Natural killer cell (primary cell): ENCODE measurements at regions not wholly inside any gene's neighbourhood (a gene's known extent, or its start where the extent isn't known, plus 50 kb on each side); places are given as distances from the start of the nearest gene placed in this dataset.

Experiments
- ATAC-seq, 3 donors: fragments of 150-1000 bp in 2 of 3; fragments of 200-7000 bp in 1 of 3; cut with Tn5 transposase; 1 replicate in 1 of 3; 2 replicates in 2 of 3; pipeline ENCODE4 v1.10.0; 2021; ENCODE audit warnings: mild to moderate bottlenecking in 2 of 3, moderate library complexity in 2 of 3
- DNase-seq, 2 donors: peaks; one replicate each; pipeline versions ENCODE4 v3.0.0 to v3.0.0-alpha.2; 2013 to 2021; ENCODE audit warnings: mixed read lengths in 1 of 2
- H3K27ac ChIP-seq: one replicate; pipeline ENCODE4 v1.5.1; 2013; ENCODE audit warnings: mild to moderate bottlenecking, low read length
- H3K27me3 ChIP-seq: one replicate; pipeline ENCODE4 v1.6.1; 2013; ENCODE audit warnings: low read length; ENCODE audit not compliant: control insufficient read depth, insufficient read depth
- H3K36me3 ChIP-seq: one replicate; pipeline ENCODE4 v1.6.1; 2013; ENCODE audit warnings: low read length; ENCODE audit not compliant: control insufficient read depth, insufficient read depth
- H3K4me1 ChIP-seq: one replicate; pipeline ENCODE4 v1.6.1; 2013; ENCODE audit warnings: low read length; ENCODE audit not compliant: control insufficient read depth, insufficient read depth
- H3K4me3 ChIP-seq: one replicate; pipeline ENCODE4 v1.5.1; 2013; ENCODE audit warnings: low read length
- H3K9me3 ChIP-seq: one replicate; pipeline ENCODE4 v1.6.1; 2013; ENCODE audit warnings: low read length; ENCODE audit not compliant: control insufficient read depth, insufficient read depth
- H3K27ac Mint-ChIP-seq, 2 donors: one replicate each; pipeline ENCODE4 v1.8.0; 2022; ENCODE audit warnings: mild to moderate bottlenecking in 2 of 2, mixed read lengths in 2 of 2, moderate library complexity in 1 of 2
- H3K27me3 Mint-ChIP-seq, 2 donors: one replicate each; pipeline ENCODE4 v1.8.0; 2022; ENCODE audit warnings: low read depth in 2 of 2, mixed read lengths in 2 of 2
- H3K36me3 Mint-ChIP-seq: one replicate; pipeline ENCODE4 v1.8.0; 2022; ENCODE audit warnings: mixed read lengths
- H3K4me1 Mint-ChIP-seq, 2 donors: one replicate each; pipeline ENCODE4 v1.8.0; 2022; ENCODE audit warnings: mixed read lengths in 2 of 2
- H3K4me3 Mint-ChIP-seq: one replicate; pipeline ENCODE4 v1.8.0; 2022; ENCODE audit warnings: mild to moderate bottlenecking, moderate library complexity, mixed read lengths
- H3K9me3 Mint-ChIP-seq, 2 donors: one replicate each; pipeline ENCODE4 v1.8.0; 2022; ENCODE audit warnings: mixed read lengths in 2 of 2
- CTCF ChIP-seq: fragments of 200-600 bp; IDR thresholded peaks from one replicate; pipeline ENCODE4 v1.8.0; 2022; ENCODE audit warnings: antibody characterized with exemption
- WGBS: methylation state at CpG from one replicate; pipeline ENCODE4 v1.1.7; 2013; ENCODE audit warnings: missing lambda C conversion rate; ENCODE audit not compliant: insufficient coverage; 5-methylcytosine and 5-hydroxymethylcytosine counted together
- intact Hi-C: fragments of 100-400 bp; cut with micrococcal nuclease; formaldehyde crosslinking; loops from one replicate; pipeline ENCODE4 v1.14.2; 2022

GRCh38 chr9:89885156-89885555, 280.3 kb downstream of the GADD45G start:
- intact Hi-C loops: no loop called here
- WGBS: 96% methylated on average over 4 of the region's 4 CpGs
- H3K4me3 ChIP-seq: no peak overlapping the region
- H3K4me1 ChIP-seq: no peaks in the 10 kb centered on the region
- no peaks in the 10 kb centered on the region for H3K36me3 ChIP-seq
- no peaks in the 10 kb centered on the region for H3K27me3 Mint-ChIP-seq
- no peaks in the 10 kb centered on the region for H3K4me1 Mint-ChIP-seq
- H3K27me3 ChIP-seq: no peaks in the 10 kb centered on the region
- H3K36me3 Mint-ChIP-seq: no peaks in the 10 kb centered on the region
- no peak overlapping the region for H3K27ac Mint-ChIP-seq
- H3K9me3 Mint-ChIP-seq: no peaks in the 10 kb centered on the region
- TF ChIP-seq CTCF: no peak
- H3K27ac ChIP-seq: no peak overlapping the region
- ATAC-seq (no peak), DNase-seq (no peak)
- H3K4me3 Mint-ChIP-seq: no peak overlapping the region
- no peaks in the 10 kb centered on the region for H3K9me3 ChIP-seq

- TF ChIP-seq CTCF: no peak
- no peaks in the 10 kb centered on the region for H3K9me3 ChIP-seq
- no peaks in the 10 kb centered on the region for H3K27me3 Mint-ChIP-seq
These were observed 281.5 kb downstream of the GADD45G start for GRCh38 chr9:89886281-89886700.

GRCh38 chr9:89887286-89887685, 282.5 kb downstream of the GADD45G start:
- no peak for TF ChIP-seq CTCF
- Mint-ChIP-seq H3K9me3 (no peaks in the 10 kb centered on the region), H3K27me3 (no peaks in the 10 kb centered on the region), H3K27ac (no peak overlapping the region), H3K36me3 (no peaks in the 10 kb centered on the region), H3K4me1 (no peaks in the 10 kb centered on the region), H3K4me3 (no peak overlapping the region)
- no peaks in the 10 kb centered on the region for H3K4me1 ChIP-seq
- no peaks in the 10 kb centered on the region for H3K27me3 ChIP-seq
- no peak overlapping the region for H3K4me3 ChIP-seq
- no peaks in the 10 kb centered on the region for H3K36me3 ChIP-seq
- H3K27ac ChIP-seq: no peak overlapping the region
- 87% methylated on average over 3 of the region's 4 CpGs for WGBS
- no peaks in the 10 kb centered on the region for H3K9me3 ChIP-seq
- ATAC-seq (no peak), DNase-seq (no peak)
- intact Hi-C loops: no loop called here

More at GRCh38 chr9:89886281-89886700, 281.5 kb downstream of the GADD45G start:
- no peak for ATAC-seq
- DNase-seq: no peak
- Mint-ChIP-seq H3K27ac (no peak overlapping the region), H3K4me3 (no peak overlapping the region), H3K36me3 (no peaks in the 10 kb centered on the region), H3K4me1 (no peaks in the 10 kb centered on the region), H3K9me3 (no peaks in the 10 kb centered on the region)
- no peaks in the 10 kb centered on the region for H3K4me1 ChIP-seq
- no peak overlapping the region for H3K4me3 ChIP-seq
- H3K36me3 ChIP-seq: no peaks in the 10 kb centered on the region
- H3K27me3 ChIP-seq: no peaks in the 10 kb centered on the region
- intact Hi-C loops: no loop called here
- no peak overlapping the region for H3K27ac ChIP-seq
- WGBS: 86% methylated on average over 5 of the region's 5 CpGs

- no peaks in the 10 kb centered on the region for H3K36me3 ChIP-seq
- no peak overlapping the region for H3K27ac ChIP-seq
- no peak overlapping the region for H3K4me3 Mint-ChIP-seq
- 86% methylated on average over 2 of the region's 2 CpGs for WGBS
- no peak for DNase-seq
- ATAC-seq: no peak
- intact Hi-C loops: no loop called here
- H3K36me3 Mint-ChIP-seq: no peaks in the 10 kb centered on the region
- no peaks in the 10 kb centered on the region for H3K4me1 Mint-ChIP-seq
- no peak overlapping the region for H3K27ac Mint-ChIP-seq
- H3K4me1 ChIP-seq: no peaks in the 10 kb centered on the region
- no peak overlapping the region for H3K4me3 ChIP-seq
- no peaks in the 10 kb centered on the region for H3K27me3 ChIP-seq
- no peaks in the 10 kb centered on the region for H3K9me3 Mint-ChIP-seq
- peaks cover 2 to 3% of the 10 kb centered on the region in 2 donors for H3K27me3 Mint-ChIP-seq
- no peak for TF ChIP-seq CTCF
- H3K9me3 ChIP-seq: no peaks in the 10 kb centered on the region
These were observed 283.4 kb downstream of the GADD45G start for GRCh38 chr9:89888233-89888632.
